Kasumi-1 (cell line): ENCODE measurements at regions not wholly inside any gene's neighbourhood (a gene's known extent, or its start where the extent isn't known, plus 50 kb on each side); places are given as distances from the start of the nearest gene placed in this dataset.
"Not testable (repeated sequence)": the region's sequence is repeated elsewhere in the genome, so short reads cannot be mapped to it uniquely, and the experiment has no call there.

Experiments
- DNase-seq, 2 experiments: peaks; one replicate each; lab custom pipeline; 2025; lab: John Stamatoyannopoulos, UW

GRCh38 chr3:194249323-194250097 lies 101.6 kb downstream of the CPN2 start:
- DNase-seq, result peak; percentile 83 to 84

- DNase-seq, result no peak
Measured at GRCh38 chr3:194250098-194251002, 100.8 kb downstream of the CPN2 start.

GRCh38 chr3:194251007-194251406 lies 100.1 kb downstream of the CPN2 start:
- no peak for DNase-seq

GRCh38 chr3:194251461-194251860 lies 99.7 kb downstream of the CPN2 start:
- DNase-seq, result no peak

DNA sequence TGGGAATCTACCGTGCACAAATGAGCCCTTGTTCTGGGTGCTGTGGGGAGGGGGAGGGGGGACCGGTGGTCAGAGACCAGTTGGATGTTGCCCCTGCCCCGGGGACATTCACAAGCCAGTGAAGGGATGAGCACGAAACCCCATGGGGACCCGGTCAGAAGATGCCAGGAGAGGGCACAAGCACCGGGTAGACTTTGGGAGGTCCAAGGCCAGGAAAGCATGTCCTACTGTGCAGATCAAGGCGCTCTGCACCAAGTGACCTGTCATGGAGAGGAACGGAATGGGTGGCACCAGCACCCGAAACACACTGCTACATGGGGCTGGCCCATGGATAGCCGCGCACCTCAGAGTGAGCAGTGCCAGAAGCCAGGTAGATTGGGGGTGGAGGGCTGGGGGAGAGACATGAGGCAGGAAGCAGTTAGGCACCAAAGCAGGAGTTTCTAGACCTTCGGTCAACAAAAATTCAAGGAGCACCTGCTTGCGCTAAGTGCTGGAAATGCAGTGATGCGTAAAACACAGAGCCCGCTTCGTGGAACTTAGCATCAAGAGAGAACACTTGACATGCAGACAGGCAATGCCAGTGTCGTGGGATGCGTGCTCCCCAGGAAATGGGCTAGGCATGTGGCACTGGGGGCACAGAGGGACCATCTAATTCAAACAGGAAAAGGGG lies 99.1 kb downstream of the CPN2 start:
- no peak for DNase-seq

DNA sequence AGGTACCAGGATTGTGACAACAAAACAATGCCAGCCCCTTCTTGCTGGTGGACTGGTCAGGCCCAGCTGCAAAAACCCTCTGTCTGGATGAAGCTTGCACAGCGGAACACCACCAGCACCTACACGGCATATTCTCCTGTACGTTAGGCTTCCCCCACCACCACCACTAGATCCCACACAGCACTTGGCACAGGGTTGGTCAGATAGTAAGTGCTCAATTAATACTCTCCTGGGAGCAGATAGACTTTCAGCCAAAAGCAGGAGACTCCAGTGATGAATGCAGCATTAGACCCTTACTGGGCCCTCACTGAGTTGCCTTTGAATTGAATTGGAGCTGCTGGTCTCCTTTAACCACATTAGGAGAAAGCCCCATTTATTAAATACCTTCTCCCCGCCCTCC lies 97.9 kb downstream of the CPN2 start:
- no peak for DNase-seq

DNA sequence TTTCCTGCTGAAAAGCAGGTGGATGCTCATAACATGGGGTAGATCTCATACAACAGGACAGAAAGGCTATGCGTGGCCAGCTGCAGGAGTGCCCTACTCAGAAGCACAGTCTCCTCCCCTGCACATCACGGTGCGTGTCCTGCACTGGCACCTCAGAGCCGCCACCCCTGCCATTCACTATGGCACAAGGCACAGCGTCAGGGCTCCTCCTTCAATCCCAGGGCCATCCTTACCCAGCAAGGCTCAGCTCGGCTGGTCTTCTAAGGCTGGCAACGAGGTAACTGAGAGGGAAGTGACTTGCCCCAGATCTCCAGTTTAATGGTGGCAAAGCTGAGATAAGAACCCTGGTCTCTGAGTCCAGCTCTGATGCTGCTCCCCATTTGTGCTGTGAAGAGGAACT lies 97.1 kb downstream of the CPN2 start:
- no peak for DNase-seq

- peak; percentile 100 for DNase-seq
Measured at GRCh38 chr3:194255252-194256039, 95.7 kb downstream of the CPN2 start.

- DNase-seq, result no peak
Measured at GRCh38 chr3:194256040-194256945, 94.8 kb downstream of the CPN2 start.

GRCh38 chr3:194257151-194257621 lies 93.9 kb downstream of the CPN2 start:
- no peak for DNase-seq

DNA sequence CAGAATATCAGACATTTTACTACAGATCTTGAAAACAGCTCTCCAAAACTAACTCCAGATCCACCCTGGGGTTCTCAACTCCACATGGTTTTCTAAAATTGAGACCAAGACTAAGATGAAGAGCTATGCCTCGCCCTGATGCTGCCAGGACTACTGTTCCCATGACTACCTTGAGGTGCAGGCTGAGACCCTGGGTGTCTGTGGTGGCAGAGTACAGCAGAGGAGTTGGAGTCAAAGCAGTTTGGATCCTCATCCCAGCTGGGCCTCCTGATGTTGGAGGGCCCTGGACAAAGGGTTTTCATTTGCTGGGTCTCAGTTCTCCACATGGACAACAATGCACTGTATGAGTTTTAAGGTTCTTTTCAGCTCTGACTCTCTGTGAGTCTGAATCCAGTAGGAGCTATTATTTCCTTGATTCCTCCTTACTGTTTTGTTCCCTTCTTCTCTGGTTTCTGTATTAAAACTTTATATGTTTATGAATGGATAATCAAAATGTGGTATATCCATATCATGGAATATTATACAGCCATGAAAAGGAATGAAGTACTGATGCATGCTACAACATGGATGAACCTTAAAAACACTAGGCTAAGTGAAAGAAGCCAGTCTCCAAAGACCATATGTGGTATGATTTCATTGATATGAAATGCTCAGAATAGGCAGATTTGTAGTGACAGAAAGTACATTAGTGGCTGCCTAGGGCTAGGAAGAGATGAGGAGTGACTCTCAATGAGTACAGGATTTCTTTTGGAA lies 93.0 kb downstream of the CPN2 start:
- no peak for DNase-seq

- no peak for DNase-seq
Measured at GRCh38 chr3:194259982-194260766, 91.0 kb downstream of the CPN2 start.

DNA sequence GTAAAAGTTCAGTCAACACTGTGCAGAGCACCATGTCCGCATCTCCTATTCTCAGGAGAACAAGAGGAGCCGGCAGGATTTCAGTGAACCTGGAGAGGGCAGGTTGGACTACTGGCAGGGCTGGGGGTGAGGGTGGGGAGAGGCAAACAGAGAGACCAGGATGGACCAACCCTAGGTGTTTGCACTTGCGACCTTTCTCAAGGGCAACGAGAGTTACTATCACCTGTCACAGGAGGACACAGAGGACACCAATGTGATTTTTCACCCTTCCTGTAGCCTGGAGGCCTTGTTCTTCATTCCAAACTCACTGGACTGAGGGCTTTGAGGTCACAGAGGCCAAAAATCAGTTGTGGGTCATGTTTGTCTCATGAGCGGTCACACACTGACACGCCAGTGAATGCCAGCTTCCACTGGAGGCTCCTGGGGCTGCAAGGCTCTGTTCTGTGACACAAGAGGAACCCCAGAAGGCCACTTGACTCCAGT lies 89.5 kb downstream of the CPN2 start:
- DNase-seq, result no peak

- no peak for DNase-seq
Measured at GRCh38 chr3:194262176-194262924, 88.8 kb downstream of the CPN2 start.

DNA sequence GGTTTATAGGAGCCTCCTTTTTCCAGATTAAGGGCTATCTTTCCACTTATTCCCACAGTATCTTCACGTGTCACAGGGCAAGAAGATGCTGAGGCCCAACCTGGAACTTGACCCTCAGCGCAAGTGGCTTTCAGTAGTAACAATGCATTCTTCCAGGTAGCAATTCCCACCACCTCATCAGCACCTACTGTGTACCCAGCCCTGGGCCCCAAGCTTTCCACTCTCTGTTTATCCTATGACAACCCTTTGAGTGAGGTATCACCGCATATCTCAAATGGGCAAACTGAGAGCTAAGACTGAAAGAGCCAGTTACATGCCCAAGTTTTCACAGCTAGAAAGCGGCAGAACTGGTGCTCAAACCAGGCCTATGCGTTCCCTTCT lies 88.2 kb downstream of the CPN2 start:
- no peak for DNase-seq

DNA sequence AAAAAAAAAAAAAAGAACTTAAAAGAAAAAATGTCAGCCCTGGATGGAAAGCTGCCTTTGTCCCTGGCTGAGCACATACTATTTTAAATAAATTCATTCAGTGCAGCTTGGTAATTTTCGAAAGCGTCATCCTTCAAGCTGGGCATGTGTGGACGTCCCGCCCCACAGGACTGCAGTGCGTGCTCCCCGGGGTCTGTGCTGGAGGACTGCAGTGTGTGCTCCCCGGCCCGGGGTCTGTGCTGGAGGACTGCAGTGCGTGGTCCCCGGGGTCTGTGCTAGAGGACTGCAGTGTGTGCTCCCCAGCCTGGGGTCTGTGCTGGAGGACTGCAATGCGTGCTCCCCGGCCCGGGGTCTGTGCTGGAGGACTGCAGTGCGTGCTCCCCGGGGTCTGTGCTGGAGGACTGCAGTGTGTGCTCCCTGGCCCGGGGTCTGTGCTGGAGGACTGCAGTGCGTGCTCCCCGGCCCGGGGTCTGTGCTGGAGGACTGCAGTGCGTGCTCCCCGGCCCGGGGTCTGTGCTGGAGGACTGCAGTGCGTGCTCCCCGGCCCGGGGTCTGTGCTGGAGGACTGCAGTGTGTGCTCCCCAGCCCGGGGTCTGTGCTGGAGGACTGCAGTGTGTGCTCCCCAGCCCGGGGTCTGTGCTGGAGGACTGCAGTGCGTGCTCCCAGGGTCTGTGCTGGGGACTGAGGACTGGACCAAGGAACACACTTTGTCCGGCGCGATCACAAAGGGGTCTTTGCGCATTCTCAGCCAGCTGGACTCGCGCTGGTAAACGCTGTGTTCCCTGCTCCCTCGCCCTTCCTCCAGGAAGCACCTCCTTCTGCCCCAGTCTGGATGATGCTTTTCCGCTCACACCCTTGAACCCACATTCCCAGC lies 86.3 kb downstream of the CPN2 start:
- not testable (repeated sequence) for DNase-seq

DNA sequence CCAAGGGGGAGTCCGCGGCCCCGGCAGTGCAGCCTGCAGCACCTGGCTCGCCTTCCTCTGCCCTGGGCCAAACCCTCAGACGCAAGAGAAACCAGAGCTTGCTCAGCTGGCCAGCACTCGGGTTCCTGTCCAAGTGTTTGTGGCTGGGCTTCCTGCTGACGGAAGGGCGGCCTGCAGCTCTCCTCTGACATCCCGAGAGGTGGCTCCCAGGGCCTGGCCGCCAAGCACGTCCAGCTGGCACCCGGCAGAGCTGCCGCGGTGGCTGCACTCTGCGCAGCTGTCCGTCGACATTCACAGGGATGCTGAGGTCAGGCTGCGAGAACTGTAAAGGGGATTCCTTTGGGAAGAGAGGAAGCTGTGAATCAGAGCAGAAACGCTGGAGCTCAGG lies 85.6 kb downstream of the CPN2 start:
- no peak for DNase-seq
